Body of pancreas (tissue), 4 donors: ENCODE measurements at regions not wholly inside any gene's neighbourhood (a gene's known extent, or its start where the extent isn't known, plus 50 kb on each side); places are given as distances from the start of the nearest gene placed in this dataset.

ENCODE experiments used
- ATAC-seq: fragments of 150-250 bp; one replicate; pipeline ENCODE4 v1.9.1; 2016
- DNase-seq, 4 donors: peaks; one replicate each; pipeline ENCODE4 v3.0.0-alpha.2; 2019
- H3K27ac ChIP-seq, 4 donors: fragments of 200-600 bp; sonication (generic); 1 replicate in 3 of 4; 2 replicates in 1 of 4; pipeline versions ENCODE4 v1.5.1 to v1.6.1; 2016 to 2019; ENCODE audit warnings: mild to moderate bottlenecking in 1 of 4, mixed read lengths in 1 of 4, moderate library complexity in 1 of 4
- H3K27me3 ChIP-seq, 2 donors: fragments of 200-600 bp; sonication (generic); one replicate each; pipeline ENCODE4 v1.6.0; 2016; ENCODE audit warnings: mild to moderate bottlenecking in 1 of 2
- H3K36me3 ChIP-seq, 2 donors: fragments of 200-600 bp; sonication (generic); replicated peaks in 1 of 2; 2 replicates each; pipeline ENCODE4 v1.5.1; 2016; ENCODE audit warnings: low read depth in 2 of 2; ENCODE audit not compliant: insufficient read depth in 1 of 2
- H3K4me1 ChIP-seq: fragments of 200-600 bp; sonication (generic); one replicate; pipeline ENCODE4 v1.6.0; 2016
- H3K4me3 ChIP-seq, 2 donors: fragments of 200-600 bp; sonication (generic); 1 replicate in 1 of 2; 2 replicates in 1 of 2; pipeline ENCODE4 v1.5.1; 2016 to 2019
- H3K9me3 ChIP-seq, 3 donors: fragments of 200-600 bp; sonication (generic); 1 replicate in 2 of 3; 2 replicates in 1 of 3; pipeline ENCODE4 v1.5.1; 2016
- CTCF ChIP-seq, 7 experiments: fragments of 450-650 bp in 4 of 7; fragments of 200-600 bp in 3 of 7; sonication (generic) in 3 of 7; IDR thresholded peaks; one replicate each; pipeline ENCODE4 v1.5.1; 2016 to 2019; ENCODE audit warnings: antibody characterized with exemption in 7 of 7
- POLR2A ChIP-seq, 3 donors: fragments of 450-650 bp; IDR thresholded peaks; one replicate each; pipeline ENCODE4 v1.6.1; 2016; ENCODE audit warnings: antibody characterized with exemption in 3 of 3, mild to moderate bottlenecking in 2 of 3
- WGBS, 2 donors: methylation state at CpG; one replicate each; pipeline ENCODE4 v1.1.5; 2017; 5-methylcytosine and 5-hydroxymethylcytosine counted together
- intact Hi-C: fragments of 100-400 bp; cut with DNase I; formaldehyde crosslinking; loops from one replicate; pipeline ENCODE4 v1.15.1; 2023

- peak; percentile 24 to 61 (median 25) for DNase-seq
- no peaks in the 10 kb centered on the region for H3K27me3 ChIP-seq
- ATAC-seq = peak; percentile 21
- no peaks in the 10 kb centered on the region for H3K36me3 ChIP-seq
- H3K4me1 ChIP-seq = peaks cover 5% of the 10 kb centered on the region
- no peaks in the 10 kb centered on the region for H3K9me3 ChIP-seq
- 23 to 28% methylated on average over 12 of the region's 12 CpGs for WGBS, 2 donors
- no peak overlapping the region for H3K4me3 ChIP-seq
- H3K27ac ChIP-seq = no peak overlapping the region
- TF ChIP-seq POLR2A (IDR thresholded peaks at IDR 0.05) (no peak), CTCF (IDR thresholded peaks at IDR 0.05) (no peak)
- intact Hi-C loops = no loop called here
Observed at GRCh38 chr22:27154717-27155116, 497.3 kb downstream of the MIAT start.

- peaks cover 5% of the 10 kb centered on the region for H3K4me1 ChIP-seq
- intact Hi-C loops = no loop called here
- DNase-seq = no peak
- ATAC-seq = no peak
- WGBS, 2 donors = 88 to 89% methylated on average over 8 of the region's 8 CpGs
- no peak overlapping the region for H3K4me3 ChIP-seq
- no peak overlapping the region for H3K27ac ChIP-seq
- TF ChIP-seq CTCF (IDR thresholded peaks at IDR 0.05) (no peak), POLR2A (IDR thresholded peaks at IDR 0.05) (no peak)
- H3K36me3 ChIP-seq = no peaks in the 10 kb centered on the region
- no peaks in the 10 kb centered on the region for H3K27me3 ChIP-seq
- H3K9me3 ChIP-seq = no peaks in the 10 kb centered on the region
Observed at GRCh38 chr22:27156821-27157489, 499.6 kb downstream of the MIAT start.

- Histone ChIP-seq H3K9me3 (no peaks in the 10 kb centered on the region), H3K4me3 (no peak overlapping the region), H3K4me1 (peaks cover 5% of the 10 kb centered on the region), H3K27ac (no peak overlapping the region), H3K27me3 (no peaks in the 10 kb centered on the region), H3K36me3 (no peaks in the 10 kb centered on the region)
- DNase-seq (no peak), ATAC-seq (no peak)
- WGBS, 2 donors = 64 to 65% methylated on average over 13 of the region's 13 CpGs
- intact Hi-C loops = no loop called here
- TF ChIP-seq POLR2A (IDR thresholded peaks at IDR 0.05) (no peak), CTCF (IDR thresholded peaks at IDR 0.05) (no peak)
Observed at GRCh38 chr22:27157666-27158370, 500.4 kb downstream of the MIAT start.

- DNase-seq = no peak
- Histone ChIP-seq H3K4me3 (no peak overlapping the region), H3K4me1 (peaks cover 5% of the 10 kb centered on the region), H3K9me3 (no peaks in the 10 kb centered on the region), H3K36me3 (no peaks in the 10 kb centered on the region), H3K27ac (no peak overlapping the region), H3K27me3 (no peaks in the 10 kb centered on the region)
- intact Hi-C loops = no loop called here
- no peak for TF ChIP-seq CTCF (IDR thresholded peaks at IDR 0.05)
- TF ChIP-seq POLR2A (IDR thresholded peaks at IDR 0.05) = no peak
- WGBS, 2 donors = 80 to 91% methylated on average over 8 of the region's 8 CpGs
- no peak for ATAC-seq
Observed at GRCh38 chr22:27159016-27159415, 501.6 kb downstream of the MIAT start.
